GM04504 (cell line): ENCODE measurements at regions not wholly inside any gene's neighbourhood (a gene's known extent, or its start where the extent isn't known, plus 50 kb on each side); places are given as distances from the start of the nearest gene placed in this dataset.
"Not testable (repeated sequence)": the region's sequence is repeated elsewhere in the genome, so short reads cannot be mapped to it uniquely, and the experiment has no call there.

Source experiments
- DNase-seq: peaks from one replicate; pipeline ENCODE4 v3.0.0-alpha.2; 2012; ENCODE audit warnings: low read depth

DNA sequence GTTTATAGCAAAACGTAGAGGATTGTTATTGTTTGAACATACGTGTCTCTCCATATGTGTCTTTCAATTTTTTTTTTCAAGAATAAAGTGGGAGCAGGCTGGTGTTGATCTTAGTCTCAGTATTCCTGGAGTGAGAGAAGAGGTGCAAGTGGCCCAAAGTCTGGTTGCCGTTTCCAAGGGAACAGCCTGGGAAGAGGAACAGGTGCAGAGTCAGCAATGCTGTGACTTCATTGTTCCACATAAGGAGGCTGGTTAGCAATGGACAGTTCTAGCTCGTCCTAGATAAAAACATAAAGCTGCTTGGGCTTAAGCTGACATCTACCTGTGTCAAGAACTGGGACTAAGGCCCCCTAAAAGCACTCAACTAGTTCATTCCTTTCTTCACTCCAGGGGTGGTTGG, 626.6 kb upstream of the TPK1 start:
- DNase-seq, result no peak

DNA sequence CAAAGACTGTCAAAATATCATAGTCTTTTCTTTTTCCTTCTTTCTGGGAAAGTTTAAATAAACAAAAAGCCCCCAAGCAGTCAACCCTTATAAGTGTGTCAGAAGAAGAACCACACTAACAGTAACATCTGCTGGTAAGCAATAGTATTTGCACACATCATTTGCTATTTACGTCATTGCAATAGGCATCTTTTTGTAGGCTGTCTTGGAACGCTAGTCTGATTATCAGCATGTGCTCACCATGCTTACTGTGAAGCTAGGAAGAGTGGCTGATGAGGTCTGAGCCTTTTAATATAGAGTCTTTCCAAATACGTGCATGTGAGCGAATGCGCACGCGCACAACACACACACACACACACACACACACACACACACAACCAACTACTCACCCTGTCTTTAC, 599.0 kb upstream of the TPK1 start:
- DNase-seq, result no peak

DNA sequence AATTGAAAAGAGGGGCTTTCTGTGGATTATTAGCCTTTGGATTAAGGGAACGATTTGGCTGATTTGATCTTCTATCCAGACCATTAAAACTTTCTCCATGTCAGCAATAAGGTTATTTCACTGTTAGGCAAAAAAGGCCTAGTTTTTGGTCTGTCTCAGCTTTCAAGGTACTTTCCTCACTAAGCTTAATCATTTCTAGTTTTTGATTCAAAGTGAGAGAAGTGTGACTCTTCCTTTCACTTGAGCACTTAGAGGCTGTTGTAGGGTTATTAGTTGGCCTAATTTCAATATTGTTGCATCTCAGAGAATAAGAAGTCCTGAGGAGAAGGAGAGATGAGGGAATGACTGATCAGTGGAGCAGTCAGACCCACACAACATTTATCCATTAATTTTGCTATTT, 596.0 kb upstream of the TPK1 start:
- DNase-seq, result no peak

DNA sequence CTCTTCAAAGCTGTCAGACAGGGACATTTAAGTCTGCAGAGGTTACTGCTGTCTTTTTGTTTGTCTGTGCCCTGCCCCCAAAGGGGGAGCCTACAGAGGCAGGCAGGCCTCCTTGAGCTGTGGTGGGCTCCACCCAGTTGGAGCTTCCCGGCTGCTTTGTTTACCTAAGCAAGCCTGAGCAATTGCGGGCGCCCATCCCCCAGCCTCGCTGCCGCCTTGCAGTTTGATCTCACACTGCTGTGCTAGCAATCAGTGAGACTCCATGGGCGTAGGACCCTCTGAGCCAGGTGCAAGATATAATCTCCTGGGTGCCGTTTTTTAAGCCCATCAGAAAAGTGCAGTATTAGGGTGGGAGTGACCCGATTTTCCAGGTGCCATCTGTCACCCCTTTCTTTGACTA, 582.6 kb upstream of the TPK1 start:
- not testable (repeated sequence) for DNase-seq

DNA sequence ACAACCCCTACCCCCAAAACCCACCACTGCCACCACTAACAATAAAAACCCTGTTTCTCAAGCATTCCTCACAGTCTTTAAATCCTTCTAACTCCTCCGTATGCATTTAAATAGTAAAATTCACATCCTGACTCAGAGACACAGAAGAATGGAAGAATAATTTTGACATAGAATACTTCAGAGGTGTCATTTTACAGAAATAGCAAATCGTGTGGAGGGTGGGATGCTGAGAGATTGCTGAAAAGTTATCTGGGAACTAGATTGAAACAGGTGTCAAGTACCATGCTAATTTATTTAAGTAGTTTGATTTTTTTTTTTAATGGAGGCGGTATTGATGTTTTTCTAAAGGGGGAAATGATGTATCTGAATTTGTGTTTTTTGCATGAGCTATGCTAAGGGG, 575.2 kb upstream of the TPK1 start:
- no peak for DNase-seq

DNA sequence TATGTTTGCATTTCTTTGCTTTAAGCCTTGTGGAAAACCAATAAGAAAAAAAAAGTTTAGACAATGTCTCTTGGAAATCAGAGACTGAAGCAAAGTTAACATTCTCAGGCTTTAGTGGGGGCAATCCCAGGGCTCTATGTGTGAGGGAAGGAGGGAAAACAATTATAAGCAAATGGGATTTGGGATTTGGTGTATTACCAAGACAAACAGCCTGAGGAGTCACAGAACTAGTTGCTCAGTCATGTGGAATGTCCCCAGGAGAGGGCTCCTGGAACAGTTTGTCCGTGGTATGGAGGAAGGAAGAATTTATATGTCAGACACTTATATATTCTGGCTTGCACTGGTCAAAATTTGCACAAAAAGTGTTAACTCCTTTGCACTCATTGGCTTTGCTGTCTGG, 562.9 kb upstream of the TPK1 start:
- no peak for DNase-seq

DNA sequence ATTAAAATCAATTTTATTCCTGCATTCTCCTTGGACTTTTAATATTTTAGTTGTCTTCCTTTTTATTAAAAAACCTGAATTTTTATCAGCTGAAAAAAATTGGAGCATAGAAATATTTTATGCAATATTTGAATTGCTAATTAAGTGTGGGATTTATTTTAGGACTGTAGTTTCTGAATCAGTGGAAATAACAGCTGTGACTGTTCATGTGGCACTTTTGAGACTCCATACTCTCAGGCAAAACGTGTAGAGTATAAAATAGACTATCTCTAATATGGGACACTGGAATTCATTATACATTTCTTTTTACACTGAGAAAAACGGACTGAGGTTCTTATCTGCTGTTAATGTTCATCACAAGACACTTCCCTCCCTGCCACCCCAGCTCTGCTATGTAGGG, 558.3 kb upstream of the TPK1 start:
- DNase-seq, result no peak

DNA sequence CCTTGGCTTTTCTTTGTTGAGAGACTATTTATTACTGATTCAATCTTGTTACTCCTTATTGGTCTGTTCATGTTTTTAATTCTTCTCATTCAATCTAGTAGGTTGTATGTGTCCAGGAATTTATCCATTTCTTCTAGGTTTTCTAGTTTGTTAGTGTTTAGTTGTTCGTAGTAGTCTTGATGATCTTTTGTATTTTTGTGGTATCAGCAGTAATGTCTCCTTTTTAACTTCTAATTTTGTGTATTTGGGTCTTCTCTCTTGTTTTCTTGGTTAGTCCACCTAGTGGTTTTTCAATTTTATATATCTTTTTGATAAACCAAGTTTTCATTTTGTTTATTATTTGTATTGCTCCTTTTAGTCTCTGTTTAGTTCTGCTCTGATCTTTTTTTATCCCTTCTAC, 546.9 kb upstream of the TPK1 start:
- DNase-seq, result no peak

DNA sequence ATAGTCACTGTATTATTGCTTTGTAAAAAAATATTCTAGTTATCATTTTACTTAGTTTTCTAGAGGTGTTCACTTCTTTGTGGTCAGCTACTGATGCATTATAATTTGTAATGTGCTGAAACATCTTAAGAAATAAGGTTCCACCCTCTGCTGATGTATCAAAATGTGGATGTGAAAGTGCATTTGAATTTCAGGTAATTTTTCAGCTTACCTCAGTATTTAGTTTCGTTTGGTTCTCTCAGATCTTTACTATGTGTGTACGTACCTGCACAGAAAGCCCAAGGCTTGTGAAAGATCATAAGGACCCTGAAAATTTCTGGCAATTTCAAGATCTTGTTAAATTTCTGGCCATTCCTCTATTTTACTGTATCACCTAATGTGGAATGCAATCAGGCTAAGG, 542.3 kb upstream of the TPK1 start:
- no peak for DNase-seq

DNA sequence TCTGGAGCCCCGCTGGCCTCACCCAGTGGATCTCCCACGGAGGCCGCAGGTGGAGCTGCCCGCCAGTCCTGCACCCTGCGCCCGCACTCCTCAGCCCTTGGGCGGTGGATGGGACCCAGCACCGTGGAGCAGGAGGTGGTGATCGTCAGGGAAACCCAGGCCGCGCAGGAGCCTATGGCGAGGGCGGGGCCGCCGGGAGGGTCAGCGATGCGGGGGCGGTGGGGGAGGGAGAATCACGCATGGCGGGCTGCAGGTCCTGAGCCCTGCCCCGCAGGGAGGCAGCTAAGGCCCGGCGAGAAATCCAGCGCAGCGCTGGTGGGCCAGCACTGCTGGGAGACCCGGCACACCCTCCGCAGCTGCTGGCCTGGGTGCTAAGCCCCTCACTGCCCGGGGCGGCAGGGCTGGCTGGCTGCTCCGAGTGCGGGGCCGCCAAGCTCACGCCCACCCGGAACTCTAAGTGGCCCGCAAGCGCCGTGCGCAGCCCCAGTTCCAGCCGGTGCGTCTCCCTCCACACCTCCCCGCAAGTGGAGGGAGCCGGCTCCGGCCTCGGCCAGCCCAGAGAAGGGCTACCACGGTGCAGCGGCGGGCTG, 524.8 kb upstream of the TPK1 start:
- DNase-seq, result no peak

DNA sequence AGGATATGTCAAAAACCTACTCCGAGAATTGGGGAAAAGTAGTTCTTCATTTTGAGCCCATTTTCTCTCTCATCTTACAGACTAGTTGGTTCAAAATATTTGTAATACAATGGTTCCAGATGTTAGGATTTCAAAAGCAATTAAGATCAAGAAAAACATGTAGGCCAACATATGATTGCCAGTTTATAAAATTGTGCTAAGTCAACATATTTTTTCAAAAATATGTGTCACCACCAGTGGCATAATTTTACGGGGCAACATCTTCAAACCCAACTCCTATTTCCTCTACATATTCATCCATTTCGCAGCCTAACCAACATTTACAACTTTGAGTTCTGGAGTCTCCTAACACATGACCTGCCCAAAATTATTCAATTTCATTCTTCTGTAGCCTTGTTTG, 514.5 kb upstream of the TPK1 start:
- DNase-seq, result no peak

DNA sequence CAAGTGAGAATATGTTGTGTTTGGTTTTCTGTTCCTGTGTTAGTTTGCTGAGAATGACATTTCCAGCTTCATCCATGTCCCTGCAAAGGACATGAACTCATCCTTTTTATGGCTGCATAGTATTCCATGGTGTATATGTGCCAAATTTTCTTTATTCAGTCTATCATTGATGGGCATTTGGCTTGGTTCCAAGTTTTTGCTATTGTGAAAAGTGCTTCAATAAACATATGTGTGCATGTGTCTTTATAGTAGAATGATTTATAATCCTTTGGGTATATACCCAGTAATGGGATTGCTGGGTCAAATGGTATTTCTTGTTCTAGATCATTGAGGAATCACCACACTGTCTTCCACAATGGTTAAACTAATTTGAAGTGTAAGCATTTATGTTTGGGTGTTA, 513.6 kb upstream of the TPK1 start:
- DNase-seq, result not testable (repeated sequence)

DNA sequence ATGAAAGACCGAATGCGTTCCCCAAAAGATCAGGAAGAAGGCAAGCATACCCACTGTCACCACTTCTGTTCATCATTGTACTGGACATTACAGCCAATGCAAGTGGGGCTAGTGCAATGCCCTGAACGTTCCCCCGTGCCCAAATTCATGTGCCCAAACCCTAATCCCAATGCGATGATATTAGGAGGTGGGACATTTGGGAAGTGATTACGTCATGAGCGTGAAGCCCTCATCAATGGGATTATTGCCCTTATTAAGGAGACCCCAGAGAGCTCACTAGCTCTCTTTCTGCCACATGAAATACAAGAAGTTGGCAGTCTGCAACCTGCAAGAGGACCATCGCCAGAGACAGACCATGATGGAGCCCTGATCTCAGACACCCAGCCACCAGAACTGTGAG, 511.4 kb upstream of the TPK1 start:
- DNase-seq, result no peak

DNA sequence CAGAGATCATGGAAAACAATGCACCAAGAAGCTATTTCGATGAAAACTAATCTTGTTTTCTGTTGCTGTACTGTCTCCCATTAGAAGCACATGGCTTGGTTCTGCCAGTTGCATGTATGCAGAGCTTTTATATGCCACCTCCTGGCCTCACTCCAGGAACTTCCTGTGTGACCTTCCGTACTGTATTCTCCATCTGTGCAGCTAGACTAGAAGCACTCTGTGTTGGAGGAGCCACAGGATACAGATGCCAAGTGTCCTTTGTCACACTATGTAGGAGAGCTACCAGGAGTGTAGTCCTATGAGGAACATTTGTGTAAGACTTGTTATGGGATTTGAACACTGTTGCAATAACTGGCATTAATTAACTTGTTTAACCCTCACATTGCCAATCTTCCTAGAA, 503.5 kb upstream of the TPK1 start:
- DNase-seq, result no peak

DNA sequence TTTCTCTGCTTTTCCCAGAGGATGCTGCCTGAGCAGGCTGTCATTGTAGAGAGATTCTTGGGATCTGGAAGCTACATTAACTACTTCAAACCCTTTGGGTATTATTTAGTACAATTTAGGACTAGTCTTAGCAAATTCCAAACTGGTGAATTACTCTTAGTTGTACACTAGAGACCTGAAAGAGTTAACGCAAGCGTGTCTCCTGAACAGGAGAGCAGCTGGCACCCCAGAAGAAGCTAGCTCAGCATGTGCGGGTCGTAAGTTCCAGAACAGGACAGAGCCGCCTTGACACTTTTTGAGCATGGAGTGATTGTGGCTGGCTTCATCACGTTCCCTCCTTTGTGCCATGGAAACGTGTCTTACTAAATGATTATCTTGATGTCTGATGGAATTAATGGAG, 495.7 kb upstream of the TPK1 start:
- no peak for DNase-seq

DNA sequence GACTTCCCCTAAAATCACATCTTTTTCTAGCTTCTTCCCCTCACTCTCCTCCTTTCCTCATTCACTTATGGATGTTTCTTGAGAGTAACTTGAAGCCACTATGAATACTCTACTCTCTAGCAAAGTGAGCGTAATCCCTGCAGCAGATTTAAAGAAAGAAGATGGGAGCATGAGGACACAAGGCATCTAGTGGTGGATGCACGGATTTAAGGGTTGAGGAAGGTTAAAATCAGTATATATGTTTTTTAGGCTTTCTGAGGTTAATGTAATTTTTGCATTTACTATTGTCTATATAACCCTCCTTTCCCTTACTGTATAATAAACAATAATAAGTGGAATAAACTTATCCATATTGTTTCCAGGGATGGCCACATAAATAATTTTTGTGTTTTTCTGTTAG, 495.2 kb upstream of the TPK1 start:
- DNase-seq, result no peak

DNA sequence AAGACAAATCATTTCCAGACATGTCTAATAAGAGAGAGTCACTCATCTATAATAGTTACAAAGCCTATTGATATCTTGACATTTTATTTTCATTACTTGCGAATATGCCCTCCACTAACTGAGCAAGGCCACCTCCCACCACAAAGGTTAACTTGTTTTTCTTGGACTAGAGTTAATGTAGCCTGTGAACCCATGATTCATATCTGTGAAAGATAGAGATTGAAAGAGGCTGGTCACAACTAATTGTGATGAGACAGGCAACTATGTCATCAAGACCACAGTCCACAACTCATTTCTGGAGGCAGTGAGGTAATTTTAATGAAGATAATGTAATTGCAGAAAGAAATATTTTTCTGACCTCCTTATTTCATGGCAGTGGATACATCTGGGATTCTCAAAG, 491.8 kb upstream of the TPK1 start:
- DNase-seq, result no peak

DNA sequence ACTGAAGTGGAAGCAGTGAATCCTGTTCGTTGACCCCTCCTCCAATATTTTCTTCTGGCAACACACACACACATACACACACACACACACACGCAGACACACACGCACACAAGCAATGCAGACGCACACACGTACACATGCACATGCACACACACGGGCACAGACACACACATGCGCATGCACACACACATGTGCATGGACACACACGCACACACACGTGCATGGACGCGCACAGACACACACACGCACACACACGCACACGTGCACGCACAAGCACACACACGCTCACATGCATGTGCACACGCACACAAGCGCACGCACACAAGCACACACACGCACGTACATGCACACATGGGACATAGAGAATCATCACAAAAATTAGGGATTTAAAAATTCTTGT, 488.2 kb upstream of the TPK1 start:
- DNase-seq, result no peak

DNA sequence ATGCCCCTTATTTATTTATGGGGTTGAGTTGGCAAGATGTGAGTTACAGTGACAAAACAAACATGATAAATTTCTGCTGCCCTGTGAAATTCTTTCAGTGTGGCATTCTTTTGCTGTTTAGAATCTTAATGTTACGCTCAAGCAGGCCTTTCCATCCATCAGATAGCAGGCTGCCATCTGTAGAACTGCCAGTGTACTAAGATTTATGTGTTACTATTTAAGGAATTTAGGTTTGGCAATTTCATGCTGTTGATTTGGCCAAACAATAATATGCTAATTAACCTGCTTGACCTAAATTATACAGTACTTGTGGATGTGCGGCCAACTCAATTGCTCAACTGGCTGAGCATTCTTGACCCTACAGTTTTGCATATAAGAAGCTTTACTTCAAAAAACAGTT, 477.7 kb upstream of the TPK1 start:
- no peak for DNase-seq

DNA sequence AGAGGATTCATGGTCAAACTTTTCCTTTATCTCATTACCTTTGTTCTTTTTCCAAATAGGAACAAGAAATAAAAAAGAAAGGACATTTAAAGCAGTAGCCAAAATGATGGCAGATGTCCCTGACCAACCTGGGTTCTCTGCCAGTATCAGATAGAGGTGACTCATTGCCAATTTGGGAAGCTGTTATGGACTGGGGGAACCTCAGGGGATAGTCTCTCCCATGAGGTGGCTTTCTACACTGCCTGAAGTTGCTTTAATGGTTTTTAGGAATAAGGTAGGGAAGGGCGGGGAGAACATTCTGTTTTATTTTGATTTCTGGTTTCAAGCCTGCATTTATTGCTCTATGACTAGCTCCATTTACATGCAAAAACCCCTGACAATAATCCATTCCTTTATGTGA, 457.9 kb upstream of the TPK1 start:
- DNase-seq, result no peak

DNA sequence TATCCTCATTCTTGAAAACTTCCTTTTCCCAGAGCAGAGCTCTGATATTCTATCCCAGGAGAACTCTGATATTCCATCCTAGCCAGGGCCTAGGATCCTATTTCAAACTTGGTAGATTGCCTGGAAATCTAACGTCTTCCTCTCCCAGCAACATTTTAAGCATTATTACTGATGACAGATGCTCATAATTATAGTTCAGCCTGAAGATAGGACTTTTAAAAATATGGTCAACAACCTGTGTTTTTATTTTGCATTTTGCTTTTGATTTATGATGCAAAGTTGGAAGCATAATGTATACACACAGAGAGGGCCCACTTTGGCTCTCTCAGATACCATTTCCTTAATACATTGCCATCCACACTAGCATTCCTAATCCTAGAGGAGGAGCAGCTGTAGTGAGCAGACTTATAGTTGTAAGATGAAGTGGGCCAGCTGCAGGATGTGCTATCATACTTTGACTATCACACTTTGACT, 457.4 kb upstream of the TPK1 start:
- DNase-seq, result no peak

DNA sequence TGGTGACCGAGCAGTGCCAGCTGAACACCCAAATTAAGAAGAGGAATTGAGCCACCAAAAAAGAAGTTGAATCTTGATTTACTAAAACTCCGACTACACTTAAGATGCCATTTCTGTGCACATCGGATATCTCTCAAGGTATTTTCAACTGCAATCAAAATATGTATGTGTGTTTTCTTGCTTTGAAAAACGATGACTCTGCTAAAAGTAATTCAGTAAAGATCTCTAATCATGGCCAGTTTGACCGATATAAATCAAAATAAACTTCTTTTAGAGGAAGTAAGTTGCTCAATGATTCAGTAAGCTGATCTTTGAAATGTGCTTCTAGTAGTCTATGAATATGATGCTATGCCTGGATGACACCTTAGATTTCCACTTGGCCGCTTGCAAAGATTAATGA, 453.5 kb upstream of the TPK1 start:
- DNase-seq, result no peak

DNA sequence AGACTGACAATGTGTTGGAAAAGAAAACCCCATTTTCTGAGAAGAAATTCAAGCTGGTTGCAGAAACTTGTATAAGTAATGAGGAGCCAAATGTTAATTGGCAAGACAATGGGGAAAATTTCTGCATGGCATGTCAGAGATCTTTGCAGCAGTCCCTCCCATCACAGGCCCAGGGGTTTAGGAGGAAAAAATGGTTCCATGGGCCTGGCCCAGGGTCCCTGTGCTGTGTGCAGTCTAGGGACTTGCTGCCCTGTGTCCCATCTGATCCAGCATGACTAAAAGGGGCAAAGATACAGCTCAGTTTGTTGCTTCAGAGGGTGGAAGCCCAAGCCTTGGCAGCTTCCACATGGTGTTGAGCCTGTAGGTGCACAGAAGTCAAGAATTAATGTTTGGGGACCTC, 440.3 kb upstream of the TPK1 start:
- no peak for DNase-seq

DNA sequence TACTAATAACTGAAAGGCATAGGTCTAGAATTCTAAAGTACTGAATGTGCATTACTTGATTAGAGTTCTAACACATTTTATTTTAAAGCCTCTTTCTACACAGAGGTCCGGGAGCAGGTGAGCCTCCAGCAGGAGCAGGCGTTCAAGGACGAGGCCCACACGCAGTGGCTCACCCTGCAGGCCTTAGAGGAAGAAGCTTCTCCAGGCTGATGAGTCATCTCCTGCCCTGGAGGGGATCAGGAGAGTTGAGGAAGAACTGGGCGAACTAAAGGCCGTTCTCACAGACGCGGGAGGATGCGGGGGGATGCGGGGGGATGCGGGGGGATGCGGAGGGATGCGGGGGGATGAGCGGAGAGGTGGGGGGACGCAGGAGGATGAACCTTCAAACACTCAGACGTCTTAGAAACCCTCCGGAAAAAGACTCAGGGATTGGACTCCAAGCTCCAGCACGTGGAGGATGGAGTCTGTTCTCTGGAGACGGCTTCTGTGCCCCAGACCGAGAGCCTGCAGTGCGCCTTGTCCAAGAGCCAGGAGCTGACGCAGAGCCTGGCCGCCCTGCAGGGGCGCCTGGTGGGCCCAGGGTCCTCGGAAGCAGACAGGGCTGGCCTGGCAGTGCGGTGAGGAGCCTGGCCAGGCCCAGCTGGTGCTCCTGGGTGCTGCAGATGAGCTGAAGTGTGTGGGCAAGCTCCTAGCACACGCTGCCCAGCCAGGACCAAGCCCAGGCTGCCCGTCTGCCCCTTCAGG, 433.7 kb upstream of the TPK1 start:
- no peak for DNase-seq
